GM12873 (cell line): ENCODE measurements at regions not wholly inside any gene's neighbourhood (a gene's known extent, or its start where the extent isn't known, plus 50 kb on each side); places are given as distances from the start of the nearest gene placed in this dataset.

Source experiments
- TF ChIP-seq, protein P1 (sequence below): IDR thresholded peaks from 2 replicates; pipeline ENCODE4 v1.5.1; 2012; ENCODE audit warnings: low read depth, mild to moderate bottlenecking, moderate library complexity, low read length, control low read depth; ENCODE audit not compliant: insufficient read depth; ENCODE audit errors: missing control alignments

DNA sequence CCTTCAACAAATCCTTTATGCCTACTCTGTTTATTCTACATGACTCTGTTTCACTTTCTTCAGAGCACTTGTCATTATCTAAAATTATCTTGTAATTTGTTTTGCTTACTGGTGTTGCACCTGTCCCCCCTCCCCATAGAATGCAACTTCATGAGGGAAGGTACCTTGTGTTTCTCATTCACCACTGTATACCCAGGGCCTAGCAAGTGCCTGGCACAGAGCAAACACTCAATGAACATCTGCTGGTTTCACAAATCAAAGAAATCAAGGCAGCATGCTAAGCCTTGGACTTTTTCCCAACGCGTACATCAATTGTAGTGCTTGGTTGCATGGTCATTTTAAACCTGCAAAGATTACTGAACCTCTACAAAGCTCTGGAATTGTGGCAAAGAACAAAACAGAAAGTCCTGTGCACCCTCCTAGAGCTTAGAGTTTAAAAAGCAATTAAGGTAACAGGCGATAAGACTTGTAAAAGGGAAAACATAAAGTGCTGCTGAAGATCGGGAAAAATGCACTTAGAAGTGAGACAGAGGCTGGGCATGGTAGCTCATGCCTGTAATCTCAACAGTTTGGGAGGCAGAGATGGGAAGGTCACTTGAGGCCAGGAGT is 479.1 kb downstream of the MED13L start:
- TF ChIP-seq, protein P1, sequence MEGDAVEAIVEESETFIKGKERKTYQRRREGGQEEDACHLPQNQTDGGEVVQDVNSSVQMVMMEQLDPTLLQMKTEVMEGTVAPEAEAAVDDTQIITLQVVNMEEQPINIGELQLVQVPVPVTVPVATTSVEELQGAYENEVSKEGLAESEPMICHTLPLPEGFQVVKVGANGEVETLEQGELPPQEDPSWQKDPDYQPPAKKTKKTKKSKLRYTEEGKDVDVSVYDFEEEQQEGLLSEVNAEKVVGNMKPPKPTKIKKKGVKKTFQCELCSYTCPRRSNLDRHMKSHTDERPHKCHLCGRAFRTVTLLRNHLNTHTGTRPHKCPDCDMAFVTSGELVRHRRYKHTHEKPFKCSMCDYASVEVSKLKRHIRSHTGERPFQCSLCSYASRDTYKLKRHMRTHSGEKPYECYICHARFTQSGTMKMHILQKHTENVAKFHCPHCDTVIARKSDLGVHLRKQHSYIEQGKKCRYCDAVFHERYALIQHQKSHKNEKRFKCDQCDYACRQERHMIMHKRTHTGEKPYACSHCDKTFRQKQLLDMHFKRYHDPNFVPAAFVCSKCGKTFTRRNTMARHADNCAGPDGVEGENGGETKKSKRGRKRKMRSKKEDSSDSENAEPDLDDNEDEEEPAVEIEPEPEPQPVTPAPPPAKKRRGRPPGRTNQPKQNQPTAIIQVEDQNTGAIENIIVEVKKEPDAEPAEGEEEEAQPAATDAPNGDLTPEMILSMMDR: no peak

DNA sequence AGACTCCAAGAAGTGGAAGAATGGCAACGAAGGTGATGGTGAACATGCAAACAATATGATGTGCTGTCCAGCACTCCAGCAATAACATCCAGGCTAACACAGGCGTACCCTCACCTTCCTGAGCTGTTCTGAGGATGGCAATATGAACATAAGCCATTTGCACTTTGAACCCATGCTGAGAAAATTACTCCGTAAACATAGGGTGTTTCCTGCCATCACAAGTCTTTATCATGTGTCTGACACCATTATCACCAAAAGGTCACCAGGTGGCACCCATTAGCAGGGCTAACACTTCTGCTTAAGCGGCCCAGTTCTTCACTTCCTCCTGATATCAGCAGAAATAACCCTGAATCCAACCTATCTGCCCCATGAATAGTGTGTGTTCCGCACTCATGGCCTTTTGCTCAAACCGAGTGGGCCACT is 482.8 kb downstream of the MED13L start:
- TF ChIP-seq, protein P1: no peak

DNA sequence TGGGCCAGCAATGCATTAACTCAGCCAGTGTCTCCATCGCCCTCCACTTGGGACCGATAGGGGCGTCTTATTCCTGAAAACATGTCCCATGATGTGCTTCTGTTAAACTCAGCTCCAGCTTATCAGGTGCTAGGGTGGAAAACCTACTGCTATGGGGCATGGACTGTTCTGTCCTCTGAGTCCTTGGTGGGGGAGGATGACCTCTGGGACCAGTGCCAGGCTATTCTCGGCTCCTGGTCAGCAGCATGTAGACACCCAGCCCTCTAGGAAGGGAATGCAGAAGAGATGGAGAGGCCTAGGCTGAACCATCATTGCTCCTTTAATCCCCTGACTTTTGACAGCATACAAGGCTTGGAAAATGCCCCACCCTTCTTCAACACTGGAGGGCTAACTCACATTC is 486.2 kb downstream of the MED13L start:
- TF ChIP-seq, protein P1: no peak

DNA sequence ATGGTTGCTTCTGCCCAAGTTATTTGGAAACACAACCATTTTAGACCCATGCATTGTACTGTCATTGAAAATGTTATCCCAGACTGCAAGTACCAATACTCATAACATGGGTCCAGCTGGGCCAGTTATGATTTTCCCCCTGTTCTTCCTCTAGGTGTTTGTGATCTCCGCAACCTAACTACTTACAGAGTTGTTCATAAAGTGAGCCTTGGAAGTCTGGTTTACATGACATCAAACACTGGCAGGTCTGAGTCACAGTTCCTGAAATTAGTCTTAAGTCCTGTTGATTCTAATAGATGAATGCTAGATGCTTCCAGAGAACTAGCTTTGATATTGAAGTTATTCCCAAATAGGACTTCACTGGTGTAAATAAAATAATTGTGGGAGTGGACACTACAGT is 487.0 kb downstream of the MED13L start:
- TF ChIP-seq, protein P1: no peak

DNA sequence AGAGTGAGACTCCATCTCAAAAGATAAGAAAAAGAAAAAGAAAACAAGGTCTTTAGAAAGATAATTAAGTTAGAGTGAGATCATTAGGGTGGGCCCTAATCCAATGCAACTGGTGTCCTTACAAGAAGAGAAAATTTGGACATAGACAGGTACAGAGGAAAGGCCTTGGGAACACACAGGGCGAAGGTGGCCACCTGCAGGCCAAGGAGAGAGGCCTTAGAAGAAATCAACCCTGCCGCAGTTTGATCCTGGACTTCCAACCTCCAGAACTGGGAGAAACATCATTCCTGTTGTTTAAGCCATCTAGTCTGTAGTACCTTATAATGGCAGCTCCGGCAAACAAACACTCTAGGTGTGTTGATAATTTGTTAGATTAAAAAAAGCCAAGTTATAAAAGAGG is 491.9 kb downstream of the MED13L start:
- TF ChIP-seq, protein P1: no peak

DNA sequence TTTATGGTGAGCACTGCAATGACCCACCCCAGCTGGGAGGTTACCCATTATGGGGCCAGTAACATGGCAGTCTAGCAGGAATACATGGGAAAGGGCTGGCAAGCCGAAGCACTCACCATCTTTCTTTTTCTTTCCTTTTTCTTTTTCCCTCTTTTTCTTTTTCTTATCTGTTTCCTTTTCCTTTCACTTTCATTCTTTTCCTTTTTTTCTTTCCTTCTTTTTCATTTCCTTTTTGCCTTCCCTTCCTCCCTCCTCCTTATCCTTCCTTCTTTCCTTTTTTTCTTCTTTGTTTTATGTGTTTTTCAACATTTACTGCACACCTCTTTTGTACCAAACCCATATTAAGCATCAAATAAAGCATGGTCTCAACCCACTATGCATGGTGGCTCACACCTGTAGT is 501.1 kb downstream of the MED13L start:
- TF ChIP-seq, protein P1: no peak

DNA sequence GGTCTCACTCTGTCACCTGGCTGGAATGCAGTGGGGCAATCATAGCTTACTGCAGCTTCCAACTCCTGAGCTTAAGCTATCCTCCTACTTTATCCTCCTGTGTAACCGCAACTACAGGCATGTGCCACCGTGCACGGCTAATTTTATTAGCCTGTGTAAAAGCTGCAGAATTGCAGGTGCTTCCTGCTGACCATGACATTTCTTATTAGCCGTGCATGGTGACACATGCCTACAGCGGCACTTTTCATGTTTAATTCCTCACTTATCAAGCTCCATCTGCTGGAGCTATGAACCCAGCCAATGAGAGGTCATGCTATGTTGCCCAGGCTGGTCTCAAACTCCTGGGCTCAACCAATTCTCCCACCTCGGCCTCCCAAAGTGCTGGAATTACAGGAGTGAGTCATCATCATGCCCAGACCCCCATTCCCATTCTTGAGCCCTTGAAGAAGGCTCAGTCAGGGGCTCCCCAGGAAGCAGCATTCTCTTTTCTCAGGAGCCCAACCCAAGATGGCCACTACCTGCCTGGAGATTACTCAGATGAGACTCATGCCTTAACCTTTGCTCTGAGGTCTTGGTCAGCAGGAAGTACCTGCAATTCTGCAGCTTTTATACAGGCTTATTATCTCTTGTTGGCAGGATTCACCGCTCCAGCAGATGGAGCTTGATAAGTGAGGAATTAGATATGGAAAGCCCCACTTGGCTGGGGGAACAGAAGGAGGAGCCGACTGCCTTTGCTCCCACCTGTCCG is 503.2 kb downstream of the MED13L start:
- TF ChIP-seq, protein P1: no peak
